CD4-positive, alpha-beta memory T cell (primary cell): ENCODE measurements at regions not wholly inside any gene's neighbourhood (a gene's known extent, or its start where the extent isn't known, plus 50 kb on each side); places are given as distances from the start of the nearest gene placed in this dataset.

Source experiments
- CTCF ChIA-PET: fragments of 350-600 bp; sonication (Branson Sonifier 250); formaldehyde crosslinking; loops from one replicate; lab custom pipeline; 2021; ENCODE audit warnings: inconsistent platforms; ENCODE audit not compliant: partially characterized antibody; lab: Charles Lee
- POLR2A ChIA-PET: fragments of 350-600 bp; sonication (Branson Sonifier 250); formaldehyde crosslinking; loops from one replicate; lab custom pipeline; 2021; ENCODE audit not compliant: partially characterized antibody; lab: Charles Lee
- DNase-seq, 5 donors: peaks; one replicate each; pipeline versions ENCODE4 v3.0.0 to v3.0.0-alpha.2; 2020 to 2022; ENCODE audit warnings: mixed read lengths in 1 of 5
- H3K27ac ChIP-seq: one replicate; pipeline ENCODE4 v1.7.0; 2013; ENCODE audit warnings: low read depth, low read length
- H3K27me3 ChIP-seq: 2 replicates; pipeline ENCODE4 v1.7.0; 2013; ENCODE audit warnings: mild to moderate bottlenecking, low read length, moderate library complexity; ENCODE audit not compliant: insufficient read depth
- H3K36me3 ChIP-seq: 2 replicates; pipeline ENCODE4 v1.7.0; 2013; ENCODE audit warnings: mild to moderate bottlenecking, low read length, moderate library complexity; ENCODE audit not compliant: insufficient read depth
- H3K4me1 ChIP-seq: 2 replicates; pipeline ENCODE4 v1.7.0; 2013; ENCODE audit warnings: mild to moderate bottlenecking, low read length, moderate library complexity; ENCODE audit not compliant: insufficient read depth
- H3K4me3 ChIP-seq, 2 donors: one replicate each; pipeline ENCODE4 v1.7.0; 2013; ENCODE audit warnings: low read length in 2 of 2, mild to moderate bottlenecking in 1 of 2
- H3K9me3 ChIP-seq, 2 donors: one replicate each; pipeline ENCODE4 v1.7.0; 2013; ENCODE audit warnings: low read length in 2 of 2, control low read depth in 1 of 2; ENCODE audit not compliant: control insufficient read depth in 1 of 2
- H3K27ac Mint-ChIP-seq, 7 donors: one replicate each; pipeline ENCODE4 v1.8.0; 2020 to 2021; ENCODE audit warnings: mixed read lengths in 7 of 7, mild to moderate bottlenecking in 6 of 7, inconsistent platforms in 3 of 7, moderate library complexity in 3 of 7
- H3K27me3 Mint-ChIP-seq, 2 donors: one replicate each; pipeline ENCODE4 v1.8.0; 2020 to 2021; ENCODE audit warnings: mixed read lengths in 2 of 2
- H3K36me3 Mint-ChIP-seq, 2 donors: one replicate each; pipeline ENCODE4 v1.8.0; 2020 to 2021; ENCODE audit warnings: mixed read lengths in 2 of 2, inconsistent platforms in 1 of 2, mild to moderate bottlenecking in 1 of 2
- H3K4me1 Mint-ChIP-seq, 4 donors: one replicate each; pipeline ENCODE4 v1.8.0; 2020 to 2021; ENCODE audit warnings: mixed read lengths in 4 of 4, mild to moderate bottlenecking in 1 of 4
- H3K4me3 Mint-ChIP-seq, 8 donors: one replicate each; pipeline ENCODE4 v1.8.0; 2020 to 2021; ENCODE audit warnings: mixed read lengths in 8 of 8, mild to moderate bottlenecking in 7 of 8, moderate library complexity in 6 of 8, inconsistent platforms in 3 of 8
- H3K9me3 Mint-ChIP-seq, 8 donors: one replicate each; pipeline ENCODE4 v1.8.0; 2020 to 2021; ENCODE audit warnings: mixed read lengths in 8 of 8, mild to moderate bottlenecking in 5 of 8, inconsistent platforms in 3 of 8, moderate library complexity in 1 of 8
- intact Hi-C: fragments of 100-400 bp; cut with micrococcal nuclease; formaldehyde crosslinking; loops from one replicate; pipeline ENCODE4 v1.15.1; 2023

DNA sequence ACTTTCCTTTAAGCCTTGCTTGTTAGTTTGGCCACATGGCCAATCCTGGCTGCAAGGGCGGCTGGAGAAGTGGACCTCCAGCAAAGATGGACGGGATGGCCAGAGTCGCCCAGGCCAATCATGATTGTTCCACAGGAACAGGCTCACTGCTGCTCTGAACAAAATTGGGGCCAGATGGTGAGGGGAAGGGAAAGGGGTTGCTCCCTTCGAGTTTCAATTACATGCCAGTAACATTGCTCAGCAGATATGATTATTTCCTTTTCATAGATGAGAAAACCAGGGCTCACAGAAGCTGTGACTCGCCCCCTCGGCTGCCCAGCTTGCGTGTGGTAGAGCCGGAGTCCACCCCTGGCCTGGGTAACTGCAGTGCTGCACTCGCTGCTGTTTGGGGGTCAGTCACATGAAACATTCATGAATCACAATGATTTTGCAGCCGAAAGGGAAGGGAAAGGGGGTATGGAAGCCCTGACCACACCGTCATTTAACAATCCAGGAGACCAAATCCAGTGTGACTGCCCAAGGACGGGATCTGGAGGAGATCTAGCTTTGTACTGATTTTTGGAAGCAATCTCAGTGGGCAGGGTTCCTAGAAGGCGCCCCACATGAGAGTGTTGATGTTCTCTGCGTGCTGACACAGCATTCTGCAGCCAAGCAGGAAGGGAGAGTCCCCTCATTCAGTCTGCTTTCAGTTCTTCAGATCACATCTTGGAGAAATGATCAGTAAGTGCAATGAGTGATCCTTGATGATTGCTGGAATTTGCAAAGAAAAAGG is 77.3 kb upstream of the MSX1 start:
- CTCF ChIA-PET, result no interaction called here
- H3K27ac Mint-ChIP-seq, result no peak overlapping the region
- no peak overlapping the region for H3K4me3 Mint-ChIP-seq
- Histone ChIP-seq H3K27ac (no peak overlapping the region), H3K27me3 (no peaks in the 10 kb centered on the region), H3K9me3 (no peaks in the 10 kb centered on the region), H3K4me1 (no peaks in the 10 kb centered on the region), H3K4me3 (no peak overlapping the region), H3K36me3 (no peaks in the 10 kb centered on the region)
- intact Hi-C loops, result no loop called here
- POLR2A ChIA-PET, result no interaction called here
- peaks cover 0 to 34% (median 11%) of the 10 kb centered on the region in 8 donors for H3K9me3 Mint-ChIP-seq
- no peak for DNase-seq
- H3K4me1 Mint-ChIP-seq, result no peaks in the 10 kb centered on the region
- no peaks in the 10 kb centered on the region for H3K36me3 Mint-ChIP-seq
- peaks cover 2% of the 10 kb centered on the region in 2 donors for H3K27me3 Mint-ChIP-seq

DNA sequence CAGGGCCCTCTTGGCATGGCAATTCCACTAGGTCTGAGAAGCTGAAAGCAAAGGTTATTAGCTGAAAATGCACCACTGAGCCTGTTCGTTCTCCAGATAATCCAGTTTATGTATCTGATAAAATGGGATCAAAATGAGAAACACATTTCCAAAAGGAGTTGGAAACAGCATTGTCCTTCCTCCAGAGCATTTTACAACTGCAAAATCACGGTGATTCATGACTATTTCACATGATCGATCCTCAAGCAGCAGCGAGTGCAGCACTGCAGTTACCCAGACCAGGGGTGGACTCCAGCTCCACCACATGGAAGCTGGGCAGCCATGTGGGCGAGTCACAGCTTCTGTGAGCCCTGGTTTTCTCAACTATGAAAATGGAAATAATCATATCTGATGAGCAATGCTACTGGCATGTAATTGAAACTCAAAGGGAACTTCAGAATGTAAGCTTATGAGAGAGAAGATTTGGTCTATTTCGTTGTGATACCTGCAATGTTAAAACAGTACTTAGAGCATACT is 78.7 kb upstream of the MSX1 start:
- no peaks in the 10 kb centered on the region for H3K4me1 ChIP-seq
- Mint-ChIP-seq H3K36me3 (no peaks in the 10 kb centered on the region), H3K27me3 (peaks cover 2% of the 10 kb centered on the region in 2 donors), H3K9me3 (peaks cover 0 to 29% (median 8%) of the 10 kb centered on the region in 8 donors), H3K4me1 (no peaks in the 10 kb centered on the region), H3K4me3 (no peak overlapping the region), H3K27ac (no peak overlapping the region)
- H3K27ac ChIP-seq, result no peak overlapping the region
- POLR2A ChIA-PET, result no interaction called here
- no peak overlapping the region for H3K4me3 ChIP-seq
- H3K9me3 ChIP-seq, result no peaks in the 10 kb centered on the region
- no peaks in the 10 kb centered on the region for H3K36me3 ChIP-seq
- DNase-seq, result no peak
- H3K27me3 ChIP-seq, result no peaks in the 10 kb centered on the region
- CTCF ChIA-PET, result no interaction called here
- intact Hi-C loops, result no loop called here

DNA sequence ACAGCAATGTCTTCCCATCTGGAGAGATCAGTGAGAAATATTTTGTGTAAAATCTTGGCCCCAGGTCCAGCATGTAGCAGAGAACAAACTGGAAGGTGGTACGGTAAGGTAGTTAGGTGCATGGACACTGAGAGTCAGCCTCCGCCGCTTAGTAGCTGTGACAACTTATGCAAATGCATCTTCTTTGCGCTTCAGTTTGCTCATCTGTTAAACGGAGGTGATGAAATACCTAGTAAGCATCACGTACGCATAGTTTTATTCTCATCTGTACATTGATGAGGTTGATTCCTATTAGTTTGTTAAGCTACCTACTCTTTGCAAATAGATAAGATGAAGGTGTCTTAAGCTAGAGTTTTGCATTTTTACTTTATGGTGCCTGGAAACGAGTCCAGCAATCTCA is 80.0 kb upstream of the MSX1 start:
- no peak overlapping the region for H3K27ac Mint-ChIP-seq
- peaks cover 0 to 29% (median 8%) of the 10 kb centered on the region in 8 donors for H3K9me3 Mint-ChIP-seq

DNA sequence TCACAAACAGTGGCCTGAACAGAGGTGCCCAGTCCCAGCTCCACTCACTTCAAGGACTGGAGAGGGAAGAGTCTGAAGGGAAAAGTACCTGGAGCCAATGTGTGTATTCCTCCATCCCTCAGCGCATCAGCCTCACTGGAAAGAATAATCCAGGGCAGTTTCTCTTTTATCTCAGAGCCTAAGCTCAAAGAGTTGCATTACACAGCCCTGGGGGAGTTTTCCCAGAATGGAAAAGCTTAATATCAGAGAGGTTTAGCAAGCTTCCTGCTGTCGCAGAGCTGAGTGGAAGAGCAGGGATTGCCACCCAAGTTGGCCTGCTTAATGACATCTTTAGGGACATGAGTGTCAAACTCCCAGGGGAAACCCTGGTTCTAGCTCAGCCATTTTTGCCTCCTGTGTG is 80.4 kb upstream of the MSX1 start:
- Mint-ChIP-seq H3K36me3 (no peaks in the 10 kb centered on the region), H3K9me3 (peaks cover 0 to 29% (median 8%) of the 10 kb centered on the region in 8 donors), H3K27me3 (peaks cover 2 to 4% of the 10 kb centered on the region in 2 donors), H3K27ac (no peak overlapping the region), H3K4me3 (no peak overlapping the region), H3K4me1 (no peaks in the 10 kb centered on the region)
- Histone ChIP-seq H3K27ac (no peak overlapping the region), H3K27me3 (no peaks in the 10 kb centered on the region), H3K36me3 (no peaks in the 10 kb centered on the region), H3K4me3 (no peak overlapping the region), H3K9me3 (no peaks in the 10 kb centered on the region), H3K4me1 (no peaks in the 10 kb centered on the region)
- POLR2A ChIA-PET, result no interaction called here
- CTCF ChIA-PET, result no interaction called here
- DNase-seq, result no peak
- intact Hi-C loops, result no loop called here

More for the DNA sequence above, 80.0 kb upstream of the MSX1 start:
- no peaks in the 10 kb centered on the region for H3K9me3 ChIP-seq
- H3K27me3 ChIP-seq, result no peaks in the 10 kb centered on the region
- no peak overlapping the region for H3K4me3 ChIP-seq
- intact Hi-C loops, result no loop called here
- DNase-seq, result no peak
- H3K36me3 Mint-ChIP-seq, result no peaks in the 10 kb centered on the region
- no peak overlapping the region for H3K4me3 Mint-ChIP-seq
- peaks cover 2 to 4% of the 10 kb centered on the region in 2 donors for H3K27me3 Mint-ChIP-seq
- ChIA-PET CTCF (no interaction called here), POLR2A (no interaction called here)
- H3K4me1 Mint-ChIP-seq, result no peaks in the 10 kb centered on the region
- no peaks in the 10 kb centered on the region for H3K36me3 ChIP-seq
- no peak overlapping the region for H3K27ac ChIP-seq
- no peaks in the 10 kb centered on the region for H3K4me1 ChIP-seq

DNA sequence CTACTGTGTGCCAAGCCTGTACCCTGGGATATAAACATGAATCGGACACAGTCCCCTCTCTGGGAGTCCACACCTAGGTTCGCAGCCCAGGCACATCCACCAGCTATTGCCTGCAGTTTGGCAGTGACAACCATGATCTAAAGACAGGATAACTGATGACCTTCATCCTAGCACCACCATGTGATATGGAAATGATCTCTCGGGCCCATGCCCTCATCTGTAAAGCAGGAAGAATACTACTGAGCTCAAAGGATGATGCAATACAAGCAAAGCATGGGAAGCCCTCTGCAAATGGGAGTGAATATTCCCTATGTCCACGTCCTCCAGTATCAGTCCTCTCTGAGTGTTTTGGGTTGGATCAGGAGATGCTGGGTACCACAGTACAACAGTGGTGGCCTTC is 80.9 kb upstream of the MSX1 start:
- H3K27me3 Mint-ChIP-seq, result peaks cover 2 to 4% of the 10 kb centered on the region in 2 donors
- Histone ChIP-seq H3K27ac (no peak overlapping the region), H3K4me3 (no peak overlapping the region), H3K9me3 (no peaks in the 10 kb centered on the region), H3K36me3 (no peaks in the 10 kb centered on the region), H3K27me3 (no peaks in the 10 kb centered on the region), H3K4me1 (no peaks in the 10 kb centered on the region)
- H3K4me3 Mint-ChIP-seq, result no peak overlapping the region
- CTCF ChIA-PET, result no interaction called here
- H3K27ac Mint-ChIP-seq, result no peak overlapping the region
- no peak for DNase-seq
- H3K4me1 Mint-ChIP-seq, result no peaks in the 10 kb centered on the region
- intact Hi-C loops, result no loop called here
- H3K36me3 Mint-ChIP-seq, result no peaks in the 10 kb centered on the region
- H3K9me3 Mint-ChIP-seq, result peaks cover 0 to 29% (median 8%) of the 10 kb centered on the region in 8 donors
- POLR2A ChIA-PET, result no interaction called here

DNA sequence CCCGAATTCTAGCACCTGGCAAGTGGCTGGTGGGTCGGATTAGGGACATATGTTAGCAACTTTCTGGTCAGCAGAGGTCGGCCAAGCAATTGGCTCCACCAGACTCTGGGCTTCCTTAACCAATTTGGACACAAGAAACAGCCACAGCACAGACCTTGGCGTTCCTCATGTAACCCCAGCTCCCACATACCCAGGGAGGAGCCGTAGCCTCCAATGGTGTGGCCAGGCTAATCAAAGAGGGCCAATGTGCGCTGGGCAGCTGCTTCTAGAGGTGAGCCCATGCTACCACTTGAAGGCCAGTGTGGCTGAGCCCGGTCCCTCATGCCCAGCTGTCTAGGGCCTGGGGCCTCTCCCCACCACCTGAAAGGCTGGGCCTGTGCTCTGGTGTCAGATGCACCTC is 82.5 kb upstream of the MSX1 start:
- peaks cover 0 to 29% (median 8%) of the 10 kb centered on the region in 8 donors for H3K9me3 Mint-ChIP-seq
- POLR2A ChIA-PET, result no interaction called here

DNA sequence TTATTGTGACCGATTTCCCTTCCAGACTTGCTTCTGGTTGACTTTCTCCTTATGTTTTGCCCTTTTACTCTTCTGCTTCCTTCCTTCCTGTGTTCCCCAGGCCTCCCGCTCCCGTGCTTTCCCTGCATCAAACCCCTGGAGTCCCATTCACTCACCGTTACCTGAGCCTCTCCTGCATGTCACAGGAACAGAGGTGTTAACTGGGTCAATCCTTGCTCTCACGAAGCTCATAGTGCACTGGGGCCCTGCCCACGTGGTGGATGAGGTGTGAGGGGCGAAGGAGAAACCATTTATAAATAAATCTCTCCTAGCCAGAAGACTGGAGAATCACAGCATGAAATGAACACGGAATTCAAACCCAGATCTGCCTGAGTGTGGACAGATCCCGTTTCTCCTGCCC is 83.1 kb upstream of the MSX1 start:
- H3K9me3 Mint-ChIP-seq, result peaks cover 0 to 25% (median 7%) of the 10 kb centered on the region in 8 donors
- no peak for DNase-seq
- POLR2A ChIA-PET, result no interaction called here
- Histone ChIP-seq H3K36me3 (no peaks in the 10 kb centered on the region), H3K27me3 (no peaks in the 10 kb centered on the region), H3K9me3 (no peaks in the 10 kb centered on the region), H3K4me3 (no peak overlapping the region), H3K27ac (no peak overlapping the region), H3K4me1 (no peaks in the 10 kb centered on the region)
- intact Hi-C loops, result no loop called here
- H3K27ac Mint-ChIP-seq, result peak overlapping the region in 2 of 7 donors; percentile 42 to 81
- H3K27me3 Mint-ChIP-seq, result peaks cover 1 to 2% of the 10 kb centered on the region in 2 donors
- no peak overlapping the region for H3K4me3 Mint-ChIP-seq
- no peaks in the 10 kb centered on the region for H3K36me3 Mint-ChIP-seq
- no peaks in the 10 kb centered on the region for H3K4me1 Mint-ChIP-seq
- CTCF ChIA-PET, result no interaction called here

More for the DNA sequence above, 82.5 kb upstream of the MSX1 start:
- H3K36me3 Mint-ChIP-seq, result no peaks in the 10 kb centered on the region
- H3K27me3 Mint-ChIP-seq, result peaks cover 1 to 2% of the 10 kb centered on the region in 2 donors
- intact Hi-C loops, result no loop called here
- H3K4me1 Mint-ChIP-seq, result no peaks in the 10 kb centered on the region
- Histone ChIP-seq H3K9me3 (no peaks in the 10 kb centered on the region), H3K27ac (no peak overlapping the region), H3K36me3 (no peaks in the 10 kb centered on the region), H3K4me1 (no peaks in the 10 kb centered on the region), H3K27me3 (no peaks in the 10 kb centered on the region), H3K4me3 (no peak overlapping the region)
- no peak overlapping the region for H3K27ac Mint-ChIP-seq
- DNase-seq, result no peak
- no peak overlapping the region for H3K4me3 Mint-ChIP-seq
- CTCF ChIA-PET, result no interaction called here
